Transverse colon (tissue), 3 donors: ENCODE measurements at regions not wholly inside any gene's neighbourhood (a gene's known extent, or its start where the extent isn't known, plus 50 kb on each side); places are given as distances from the start of the nearest gene placed in this dataset.

ENCODE experiments used
- POLR2A ChIP-seq: fragments of 450-650 bp; IDR thresholded peaks from one replicate; pipeline ENCODE4 v1.6.1; 2016; ENCODE audit warnings: antibody characterized with exemption, mild to moderate bottlenecking, moderate library complexity
- TF ChIP-seq, protein P1 (sequence below), 5 experiments: fragments of 200-600 bp in 3 of 5; fragments of 450-650 bp in 2 of 5; sonication (generic) in 3 of 5; IDR thresholded peaks; 1 replicate in 2 of 5; 2 replicates in 3 of 5; pipeline ENCODE4 v1.5.1; 2016 to 2017; ENCODE audit warnings: antibody characterized with exemption in 5 of 5, inconsistent platforms in 3 of 5, mild to moderate bottlenecking in 2 of 5, moderate library complexity in 1 of 5

DNA sequence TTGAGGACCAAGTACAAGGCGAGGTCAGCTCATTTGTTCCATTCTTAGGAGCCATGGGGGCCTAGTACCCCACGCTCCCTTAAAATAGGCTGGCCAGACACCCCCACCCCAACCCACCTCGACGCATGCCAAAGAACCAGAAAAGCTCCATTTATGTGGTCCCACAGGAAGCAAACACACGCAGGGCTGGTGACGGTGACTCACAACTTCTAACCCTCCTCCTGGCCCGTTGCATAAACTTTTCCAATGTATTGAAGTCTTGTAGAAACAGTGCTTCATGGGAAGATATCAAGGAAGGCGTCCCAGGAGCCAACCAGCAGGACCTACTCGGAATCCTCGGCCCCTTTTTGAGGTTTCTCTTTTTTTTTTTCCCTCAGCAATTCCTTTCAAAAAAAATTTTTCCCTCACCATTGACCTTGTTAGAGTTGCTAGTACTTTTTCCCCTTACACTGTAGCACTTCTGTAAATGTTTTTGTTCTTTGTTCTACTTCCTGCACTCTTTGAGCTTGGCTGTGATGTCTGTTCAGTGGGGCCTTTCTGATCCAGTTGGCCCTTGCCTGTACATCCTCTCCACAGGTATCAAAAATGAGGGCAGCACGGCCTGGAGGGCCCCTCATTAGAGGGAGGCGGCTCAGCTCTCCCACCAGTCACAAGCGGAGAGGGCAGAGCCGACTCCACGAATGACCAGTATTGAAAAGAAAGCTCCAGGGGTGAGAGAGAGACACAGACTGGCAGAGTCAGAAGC, 208.3 kb downstream of the RGS9 start:
- TF ChIP-seq, protein P1, sequence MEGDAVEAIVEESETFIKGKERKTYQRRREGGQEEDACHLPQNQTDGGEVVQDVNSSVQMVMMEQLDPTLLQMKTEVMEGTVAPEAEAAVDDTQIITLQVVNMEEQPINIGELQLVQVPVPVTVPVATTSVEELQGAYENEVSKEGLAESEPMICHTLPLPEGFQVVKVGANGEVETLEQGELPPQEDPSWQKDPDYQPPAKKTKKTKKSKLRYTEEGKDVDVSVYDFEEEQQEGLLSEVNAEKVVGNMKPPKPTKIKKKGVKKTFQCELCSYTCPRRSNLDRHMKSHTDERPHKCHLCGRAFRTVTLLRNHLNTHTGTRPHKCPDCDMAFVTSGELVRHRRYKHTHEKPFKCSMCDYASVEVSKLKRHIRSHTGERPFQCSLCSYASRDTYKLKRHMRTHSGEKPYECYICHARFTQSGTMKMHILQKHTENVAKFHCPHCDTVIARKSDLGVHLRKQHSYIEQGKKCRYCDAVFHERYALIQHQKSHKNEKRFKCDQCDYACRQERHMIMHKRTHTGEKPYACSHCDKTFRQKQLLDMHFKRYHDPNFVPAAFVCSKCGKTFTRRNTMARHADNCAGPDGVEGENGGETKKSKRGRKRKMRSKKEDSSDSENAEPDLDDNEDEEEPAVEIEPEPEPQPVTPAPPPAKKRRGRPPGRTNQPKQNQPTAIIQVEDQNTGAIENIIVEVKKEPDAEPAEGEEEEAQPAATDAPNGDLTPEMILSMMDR (IDR thresholded peaks at IDR 0.05), result no peak
- TF ChIP-seq POLR2A, result no peak
